Stimulated activated CD4-positive, alpha-beta T cell treated with anti-CD3 and anti-CD28 coated beads, Interleukin-15, amount 100 ng/mL, for 1 hour (primary cell): ENCODE measurements at regions not wholly inside any gene's neighbourhood (a gene's known extent, or its start where the extent isn't known, plus 50 kb on each side); places are given as distances from the start of the nearest gene placed in this dataset.

Source experiments
- DNase-seq, 2 donors: peaks; one replicate each; pipeline ENCODE4 v3.0.0-alpha.2; 2020; ENCODE audit warnings: low read depth in 1 of 2, low spot score in 1 of 2

GRCh38 chr14:65278589-65278988, 133.9 kb upstream of the FUT8 start:
- no peak for DNase-seq

DNA sequence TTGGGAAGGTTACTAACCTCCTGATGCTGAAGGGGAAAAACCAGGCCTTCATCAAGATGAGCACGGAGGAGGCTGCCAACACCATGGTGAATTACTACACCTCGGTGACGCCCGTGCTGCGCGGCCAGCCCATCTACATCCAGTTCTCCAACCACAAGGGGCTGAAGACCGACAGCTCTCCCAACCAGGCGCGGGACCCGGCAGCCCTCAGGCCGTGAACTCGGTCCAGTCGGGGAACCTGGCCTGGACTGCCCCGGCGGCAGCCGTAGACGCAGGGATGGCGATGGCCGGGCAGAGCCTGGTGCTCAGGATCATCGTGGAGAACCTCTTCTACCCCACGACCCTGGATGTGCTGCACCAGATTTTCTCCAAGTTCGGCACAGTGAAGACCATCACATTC, 133.0 kb upstream of the FUT8 start:
- no peak for DNase-seq

- DNase-seq, result no peak
Measured at GRCh38 chr14:65279958-65280357, 132.6 kb upstream of the FUT8 start.

GRCh38 chr14:65280653-65281052, 131.9 kb upstream of the FUT8 start:
- no peak for DNase-seq

DNA sequence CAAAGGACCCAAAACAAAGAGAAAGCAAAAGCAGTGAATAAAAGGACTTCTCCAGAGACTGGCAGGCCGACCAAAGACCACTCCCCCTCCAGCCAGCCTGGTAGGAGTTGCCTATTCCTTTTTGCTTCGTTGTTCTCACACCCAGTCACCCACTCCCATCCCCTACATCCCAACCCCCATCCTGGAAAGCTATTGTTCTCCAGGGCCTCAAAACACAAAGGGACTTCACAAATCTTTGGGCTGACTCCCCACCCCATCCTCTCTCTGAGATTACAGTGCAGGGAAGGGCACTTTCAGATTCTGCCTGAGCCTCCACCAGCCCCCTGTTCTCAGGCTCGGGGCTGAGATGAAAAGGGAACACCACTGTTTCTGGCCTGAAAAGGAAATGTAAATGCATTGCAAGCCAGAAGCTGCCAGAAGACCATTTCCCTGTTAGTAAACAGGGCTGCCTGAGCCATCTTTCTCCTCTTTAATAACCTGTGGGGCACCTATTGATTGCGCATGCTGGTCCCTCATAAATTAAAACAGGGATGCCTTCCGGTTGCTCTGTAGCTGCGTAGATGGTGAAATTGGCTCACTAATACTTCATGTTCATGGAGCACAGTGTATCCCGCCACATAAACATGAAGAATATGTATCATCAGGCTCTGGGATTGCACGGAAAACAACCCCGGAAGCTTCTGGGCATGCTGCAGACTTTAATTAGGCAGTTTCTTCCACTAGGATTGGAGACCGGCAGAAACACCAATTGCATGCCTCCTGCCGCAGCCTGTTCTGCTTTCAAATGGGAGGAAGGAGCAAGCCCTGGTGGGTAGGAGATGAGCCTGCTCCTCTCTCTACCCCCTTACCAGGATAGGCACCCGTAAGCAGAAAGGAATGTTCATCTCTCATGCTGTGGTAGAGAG, 130.3 kb upstream of the FUT8 start:
- DNase-seq, result no peak

DNA sequence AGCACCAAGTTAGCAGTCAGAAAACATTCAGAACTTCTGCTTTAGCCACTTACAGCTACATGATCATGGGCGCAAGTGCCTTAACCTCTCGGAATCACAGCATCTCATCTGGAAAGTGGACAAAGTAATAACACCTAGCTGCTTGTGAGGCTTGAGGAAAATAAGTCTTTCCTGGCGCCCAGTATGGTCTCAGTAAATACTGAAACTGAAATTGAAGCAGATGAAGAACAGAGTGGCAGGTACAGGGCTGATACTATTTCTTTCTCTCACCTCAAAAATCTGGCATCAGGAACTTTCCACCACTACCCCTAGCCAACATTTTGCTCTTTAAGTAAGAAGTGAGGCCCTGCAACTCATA, 129.7 kb upstream of the FUT8 start:
- no peak for DNase-seq

GRCh38 chr14:65286443-65286842, 126.1 kb upstream of the FUT8 start:
- no peak for DNase-seq

DNA sequence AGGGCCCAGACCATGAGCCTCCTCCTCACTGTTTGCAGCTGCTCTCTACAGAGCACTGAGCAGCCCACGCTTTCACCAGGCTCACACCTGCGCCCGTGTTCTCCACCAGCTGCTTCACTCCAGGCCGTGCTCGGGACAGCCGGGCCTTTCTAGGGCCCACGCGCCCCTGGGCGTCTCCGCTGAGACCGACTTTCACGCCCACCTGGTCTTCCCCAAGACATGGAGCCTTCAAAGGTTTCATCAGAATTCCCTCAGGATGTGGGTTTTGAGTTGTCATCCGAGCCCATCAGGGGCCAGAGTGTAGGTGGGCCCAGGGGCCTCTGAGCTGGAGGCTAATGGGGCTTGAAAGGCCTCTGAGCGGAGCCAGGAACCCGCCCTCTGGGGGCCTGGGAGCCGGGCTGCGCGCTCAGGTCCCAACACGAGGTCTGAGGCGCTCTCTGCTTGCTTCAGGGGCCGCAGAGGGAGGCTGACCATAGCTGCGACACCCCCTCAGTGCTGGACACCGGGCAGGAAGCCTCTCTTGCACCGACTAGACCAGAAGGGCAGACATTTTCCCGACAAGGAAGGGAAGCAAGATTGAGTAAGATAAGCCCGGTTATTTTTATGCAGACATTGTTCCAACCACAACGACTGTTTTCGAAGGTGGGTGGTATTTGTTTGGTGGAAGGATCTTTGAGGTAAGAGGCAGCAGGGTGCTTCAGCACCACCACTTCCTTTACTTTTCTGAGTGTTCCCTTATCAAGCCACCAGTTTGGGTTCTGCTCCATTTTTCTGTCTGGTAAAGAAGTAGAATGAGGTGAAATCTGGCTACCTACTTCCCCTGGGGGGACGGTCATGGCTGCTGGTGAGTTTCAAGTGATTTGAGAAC, 125.0 kb upstream of the FUT8 start:
- peak; percentile 23 to 27 for DNase-seq

- no peak for DNase-seq
Measured at GRCh38 chr14:65290830-65291229, 121.7 kb upstream of the FUT8 start.

DNA sequence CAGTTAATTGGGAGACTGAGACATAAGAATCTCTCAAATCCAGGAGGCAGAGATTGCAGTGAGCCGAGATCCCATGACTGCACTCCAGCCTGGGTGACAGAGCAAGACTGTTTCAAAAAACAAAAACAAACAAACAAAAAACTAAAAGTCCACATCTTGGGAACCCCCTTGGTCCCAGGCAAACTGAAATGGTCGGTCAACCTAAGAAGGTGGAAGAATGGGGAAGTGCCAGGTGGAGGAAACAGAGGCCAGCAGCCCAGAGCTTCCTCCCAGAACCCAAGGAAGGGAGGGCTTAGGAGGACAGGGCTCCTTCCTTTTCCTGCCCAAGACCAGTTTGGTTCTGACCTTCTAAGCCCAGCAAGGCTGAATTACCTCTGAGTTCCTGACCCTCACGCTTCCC, 121.0 kb upstream of the FUT8 start:
- no peak for DNase-seq

- no peak for DNase-seq
Measured at GRCh38 chr14:65294816-65295215, 117.7 kb upstream of the FUT8 start.

DNA sequence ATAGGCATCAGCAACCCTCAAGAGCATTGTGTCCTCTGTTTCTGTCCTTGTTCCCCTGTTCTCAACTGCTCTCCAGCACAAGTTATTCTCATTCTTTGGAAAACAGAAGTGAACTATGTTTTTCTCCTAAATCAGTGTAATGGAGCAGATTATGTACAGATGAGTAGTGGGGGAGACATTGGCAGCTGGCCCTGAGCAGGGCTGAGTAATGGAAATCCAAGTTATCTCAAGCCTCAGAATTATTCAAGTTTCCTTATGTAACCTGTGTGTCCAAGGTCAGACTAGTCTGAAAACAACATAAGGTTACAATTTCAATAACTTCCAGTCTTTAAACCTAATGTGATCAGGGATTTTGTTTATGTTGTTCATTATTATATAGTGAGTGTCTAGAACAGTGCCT, 116.1 kb upstream of the FUT8 start:
- DNase-seq, result no peak

DNA sequence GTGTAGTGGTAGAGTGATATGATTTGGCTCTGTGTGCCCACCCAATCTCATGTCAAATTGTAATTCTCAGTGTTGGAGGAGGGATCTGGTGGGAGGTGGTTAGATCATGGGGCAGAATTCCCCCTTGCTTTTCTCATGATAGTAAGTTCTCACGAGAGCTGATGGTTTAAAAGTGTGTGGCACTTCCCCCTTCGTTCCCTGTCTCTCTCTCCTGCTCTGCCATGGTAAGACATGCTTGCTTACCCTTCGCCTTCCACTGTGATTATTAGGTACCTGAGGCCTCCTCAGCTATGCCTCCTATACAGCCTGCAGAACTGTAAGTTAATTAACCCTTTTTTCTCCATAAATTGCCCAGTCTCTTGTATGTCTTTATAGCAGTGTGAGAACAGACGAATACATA, 115.7 kb upstream of the FUT8 start:
- DNase-seq, result no peak

DNA sequence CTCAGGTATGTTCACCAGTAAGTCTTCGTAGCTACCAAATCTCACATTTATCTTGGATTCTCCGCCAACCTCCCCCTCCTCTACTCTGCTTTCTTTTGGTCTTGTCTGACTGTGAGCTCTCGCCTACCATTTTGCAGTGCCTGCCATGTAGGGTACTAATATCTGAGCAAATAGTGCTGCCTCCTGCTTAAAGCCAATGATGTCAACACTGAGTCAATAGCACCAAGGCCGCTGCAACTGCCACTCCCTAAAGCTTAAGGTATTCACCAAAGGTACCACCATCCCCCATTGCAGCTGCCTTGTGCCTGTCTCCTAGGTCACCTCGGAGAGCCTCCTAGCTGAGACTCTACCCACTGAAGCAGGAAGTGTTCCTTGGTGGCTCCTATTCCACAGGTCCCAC, 114.8 kb upstream of the FUT8 start:
- DNase-seq, result no peak

DNA sequence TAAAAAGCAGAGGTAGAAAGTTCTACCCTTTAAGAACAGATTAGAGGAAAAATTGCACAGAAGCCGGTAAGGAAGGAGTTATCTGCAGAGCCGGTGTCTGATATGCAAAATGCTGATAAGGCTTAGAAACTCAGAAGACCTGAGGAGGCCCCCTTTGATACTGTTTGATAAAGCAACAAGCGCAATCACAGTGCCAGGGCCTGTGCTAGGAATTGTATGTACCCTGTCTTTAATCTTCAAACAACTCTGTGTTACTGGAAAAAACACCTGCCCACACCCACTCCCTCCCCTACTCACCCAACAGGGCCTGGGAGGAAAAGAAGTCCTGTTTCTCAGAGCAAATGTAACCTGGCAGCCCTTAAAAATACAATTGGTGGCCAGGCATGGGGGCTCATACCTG, 112.7 kb upstream of the FUT8 start:
- DNase-seq, result no peak

- DNase-seq, result no peak
Measured at GRCh38 chr14:65301862-65302539, 110.5 kb upstream of the FUT8 start.

DNA sequence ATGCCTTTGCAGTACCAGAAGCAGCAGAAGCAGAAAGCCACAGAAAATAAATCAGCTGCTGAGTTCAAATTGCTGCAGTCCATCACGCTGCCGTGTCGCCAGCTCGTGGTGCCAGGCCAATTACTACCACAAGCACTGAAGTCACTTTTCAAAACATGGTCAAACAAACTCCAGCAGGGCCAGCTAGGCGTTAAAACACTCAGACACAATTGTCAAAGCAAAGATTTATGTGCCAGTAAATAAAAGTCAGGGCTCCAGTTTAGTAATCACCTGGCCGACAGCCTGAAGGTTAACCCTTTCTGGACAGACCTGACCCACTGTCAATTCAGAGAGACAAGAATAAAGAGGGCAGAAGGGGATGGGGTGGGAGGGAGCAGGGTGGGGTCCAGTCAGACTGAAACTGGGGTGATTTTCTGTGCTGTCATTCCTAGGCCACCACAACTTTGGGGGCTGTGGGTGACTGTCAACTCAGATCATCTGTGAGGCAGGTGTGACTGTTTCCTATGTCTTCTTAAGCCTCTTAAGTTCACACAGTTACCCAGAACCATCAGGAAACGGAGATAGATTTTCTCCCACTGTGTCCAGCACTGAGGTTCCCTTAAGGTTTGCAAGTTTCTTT, 109.8 kb upstream of the FUT8 start:
- DNase-seq, result no peak

DNA sequence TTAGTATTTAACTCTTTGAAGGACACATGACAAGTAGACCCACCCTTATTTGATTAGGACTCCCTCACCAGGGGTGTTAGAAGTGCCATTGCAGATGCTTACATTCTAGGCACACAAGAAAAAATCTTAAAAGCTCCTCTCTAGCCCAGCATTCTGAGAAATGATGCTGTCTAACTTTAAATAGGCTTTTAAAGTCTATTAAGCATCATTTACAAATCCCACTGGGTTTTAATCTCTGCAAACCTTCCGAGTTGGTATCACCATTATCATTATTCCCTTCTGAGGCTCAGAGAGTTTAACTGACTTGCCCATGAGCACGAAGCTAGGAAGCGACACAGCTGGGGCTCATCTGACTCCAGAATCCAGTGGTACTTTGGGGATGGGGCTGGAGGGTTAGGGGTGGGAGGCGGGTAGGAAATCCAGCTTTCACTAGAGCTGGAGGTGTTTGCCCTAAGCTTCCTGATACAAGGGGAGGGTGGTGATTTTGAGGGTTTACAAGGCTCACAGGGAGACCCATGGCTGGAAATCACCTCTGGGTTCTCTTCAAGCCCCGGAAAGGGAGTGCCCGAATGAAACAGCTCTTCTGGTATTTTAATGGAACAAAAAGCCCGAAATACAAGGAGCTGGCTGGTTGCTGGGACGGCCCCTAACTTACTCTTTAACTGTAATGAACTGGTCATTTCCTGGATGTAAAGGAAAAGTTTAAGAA, 109.2 kb upstream of the FUT8 start:
- DNase-seq, result no peak

DNA sequence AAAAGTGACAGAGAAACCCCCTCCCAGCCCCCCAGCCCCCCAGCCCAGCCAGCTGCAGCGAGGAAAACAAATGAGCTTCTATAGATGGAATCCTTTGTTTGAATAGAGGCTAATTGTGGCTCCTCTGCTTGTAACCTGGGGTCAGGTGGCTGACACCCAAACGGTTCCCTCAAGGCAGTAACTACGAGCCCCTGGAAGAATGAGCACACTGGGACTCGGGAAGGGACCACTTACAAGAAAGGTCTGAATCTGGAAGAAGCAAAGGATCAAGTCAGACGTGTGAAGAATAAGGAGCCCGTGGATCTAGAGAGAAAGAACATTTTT, 108.7 kb upstream of the FUT8 start:
- no peak for DNase-seq

- DNase-seq, result no peak
Measured at GRCh38 chr14:65304239-65304638, 108.3 kb upstream of the FUT8 start.

DNA sequence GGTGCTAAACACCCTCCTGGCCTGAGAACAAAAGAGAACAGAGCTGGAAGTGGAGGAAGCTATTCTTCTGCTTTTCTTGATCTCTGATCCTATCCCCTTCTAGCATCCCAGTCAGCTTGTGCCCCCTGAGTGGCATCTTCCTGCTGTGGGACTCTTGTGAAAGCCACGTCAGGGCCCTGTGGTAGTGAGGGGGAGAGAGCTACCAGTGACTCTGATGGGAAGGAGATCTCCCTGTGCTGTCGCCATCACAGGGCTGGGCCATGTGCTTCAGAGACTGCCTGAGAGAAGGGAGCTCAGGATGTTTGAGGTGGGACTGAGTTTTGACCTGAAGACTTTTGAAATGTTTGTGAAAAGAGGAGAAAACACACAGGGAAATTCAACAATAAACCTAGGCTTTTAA, 107.6 kb upstream of the FUT8 start:
- DNase-seq, result no peak
